ENCODE measurements at regions not wholly inside any gene's neighbourhood (a gene's known extent, or its start where the extent isn't known, plus 50 kb on each side); places are given as distances from the start of the nearest gene placed in this dataset.

GRCh38 chr2:43084699-43085091, 141.7 kb downstream of the ZFP36L2 start:
- DNase-seq = no peak

DNA sequence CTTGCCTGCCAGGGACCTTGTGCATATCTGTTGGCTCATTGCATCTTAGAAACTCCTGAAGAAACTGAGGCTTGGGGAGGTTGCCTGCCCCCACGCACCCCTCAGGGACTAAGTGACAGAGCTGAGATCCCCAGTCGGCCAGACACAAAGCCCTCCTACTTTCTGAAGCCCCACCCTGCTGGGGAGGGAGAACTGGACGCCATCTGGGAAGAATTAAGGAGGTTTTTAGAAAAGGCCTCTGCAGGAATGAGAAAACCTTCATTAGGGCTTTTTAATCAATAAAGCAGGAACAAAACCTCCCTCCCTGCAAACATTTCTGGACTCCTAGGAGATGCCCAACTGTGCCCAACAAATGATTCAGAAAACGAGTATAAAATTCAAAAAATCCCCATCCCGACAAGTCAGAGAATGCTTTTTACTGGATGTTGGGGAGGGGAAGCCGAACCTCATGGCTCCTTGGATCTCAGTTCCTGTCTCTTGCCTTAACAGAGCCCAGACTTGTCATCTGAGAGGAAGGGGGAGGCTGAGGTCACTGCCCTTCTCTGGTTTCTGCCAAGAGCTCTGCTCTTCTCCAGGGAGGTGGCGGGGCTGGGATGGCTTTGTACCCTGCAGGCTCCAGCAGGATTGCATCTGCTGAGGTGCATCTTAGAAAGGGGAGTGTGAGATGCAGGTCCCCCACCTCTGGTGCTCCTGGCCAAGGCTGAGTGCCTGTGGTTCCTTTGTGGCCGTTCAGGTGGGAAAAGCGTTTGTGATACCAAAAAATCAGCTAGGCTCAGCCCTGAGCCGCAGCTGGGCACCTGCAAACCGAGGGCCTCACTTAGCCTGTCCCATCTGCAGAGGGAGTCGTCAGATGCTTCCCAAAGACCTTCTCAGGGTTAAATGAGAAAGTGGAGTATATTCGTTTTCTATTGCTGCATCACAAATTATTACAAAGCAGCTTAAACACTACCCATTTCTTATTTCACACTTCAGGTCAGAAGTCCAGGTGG, 142.4 kb downstream of the ZFP36L2 start:
- DNase-seq = no peak

DNA sequence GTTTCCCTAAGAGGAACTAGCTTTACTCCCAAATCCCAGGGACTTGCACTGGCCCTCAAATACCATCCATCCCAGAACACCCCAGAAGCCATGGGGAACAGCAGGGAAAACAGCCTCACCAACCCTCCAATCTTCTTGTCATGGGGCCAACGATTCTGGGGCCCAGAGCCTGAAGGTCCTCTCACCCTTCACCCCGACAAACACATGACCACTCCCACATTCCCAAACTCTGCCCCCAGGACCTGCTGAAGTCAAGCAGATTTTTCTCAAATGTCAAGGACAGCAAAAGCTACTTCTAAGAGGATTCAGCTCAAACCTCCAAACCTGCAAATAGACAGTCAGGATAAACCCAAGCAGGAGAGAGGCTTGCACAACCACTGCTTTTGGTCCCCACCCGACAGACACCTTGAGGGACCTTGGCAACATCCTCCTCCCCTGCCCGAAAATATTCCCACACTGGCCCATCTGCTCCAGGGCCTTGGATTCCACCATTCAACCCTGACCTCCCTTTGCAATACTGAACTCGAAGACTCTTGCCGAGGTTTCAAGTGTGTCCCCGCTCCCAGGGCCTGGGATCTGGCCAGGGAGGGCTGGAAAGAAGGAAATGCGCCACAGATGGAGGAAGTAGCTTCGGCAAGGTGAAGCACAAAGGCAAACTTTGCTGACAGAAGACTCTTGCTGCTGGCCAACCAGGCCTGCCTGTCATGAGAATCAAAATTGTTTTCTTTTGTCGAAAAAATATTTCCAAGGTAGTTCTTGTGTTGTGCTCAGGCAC, 143.3 kb downstream of the ZFP36L2 start:
- DNase-seq = no peak

DNA sequence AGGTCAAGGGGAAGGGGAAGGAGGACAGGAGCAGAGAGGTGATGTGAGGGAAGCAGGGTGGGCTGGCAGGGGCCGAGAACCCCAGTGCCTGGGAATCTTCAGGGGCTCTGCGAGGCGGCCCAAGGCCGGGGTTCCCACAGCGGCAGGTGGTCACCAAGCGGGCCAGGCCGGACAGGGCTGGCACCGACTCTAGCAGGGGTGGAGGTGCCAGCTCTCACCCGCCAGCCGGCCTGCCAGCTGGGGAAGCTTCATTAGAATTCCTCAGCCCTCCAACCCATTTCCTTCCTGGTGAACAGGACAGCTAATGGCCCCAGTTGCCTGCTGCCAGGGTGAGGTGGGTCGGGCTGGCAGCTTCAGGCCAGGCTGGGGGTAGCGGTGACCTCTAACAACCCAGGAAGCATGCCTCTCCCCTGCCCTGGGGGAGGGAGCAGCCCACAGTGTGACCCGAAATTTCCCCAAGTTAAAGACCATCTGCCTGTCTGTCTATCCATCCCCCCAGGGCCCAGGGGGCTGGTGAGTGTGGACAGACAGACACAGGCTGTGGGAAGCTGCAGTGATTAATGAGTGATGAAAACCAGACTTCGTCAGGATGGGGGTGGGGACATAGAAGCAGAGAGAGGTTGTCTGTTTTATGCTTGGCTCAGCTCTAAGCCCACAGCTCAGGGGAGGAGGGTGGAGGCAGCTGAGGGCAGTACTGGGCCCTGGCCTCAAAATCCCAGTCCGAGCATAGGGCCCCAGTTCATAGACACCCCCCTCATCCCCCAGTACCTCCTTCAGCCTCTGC, 144.1 kb downstream of the ZFP36L2 start:
- no peak for DNase-seq

GRCh38 chr2:43081131-43081765, 145.2 kb downstream of the ZFP36L2 start:
- no peak for DNase-seq

GRCh38 chr2:43080571-43081021, 145.8 kb downstream of the ZFP36L2 start:
- DNase-seq = no peak

- DNase-seq = no peak
These were observed 147.3 kb downstream of the ZFP36L2 start for GRCh38 chr2:43078781-43079755.

DNA sequence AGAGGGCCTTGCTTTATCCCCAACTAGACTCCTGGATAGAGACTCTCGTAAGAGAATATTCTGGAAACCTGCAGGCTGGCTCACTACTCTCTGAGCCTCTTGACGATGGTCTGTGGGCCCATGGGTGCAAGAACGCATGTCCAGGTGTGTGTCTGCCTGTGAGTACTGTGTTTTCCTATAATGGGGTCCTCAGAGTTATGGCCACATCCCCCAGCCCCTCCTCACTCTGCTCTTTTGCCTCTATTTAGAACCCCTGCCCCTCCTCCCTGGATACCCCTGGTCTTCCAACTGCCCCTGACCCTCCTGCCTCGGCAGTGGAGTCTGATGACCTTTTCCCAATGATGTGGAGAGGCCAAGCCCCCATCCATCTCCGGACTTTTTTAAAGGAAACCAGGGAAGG, 148.1 kb downstream of the ZFP36L2 start:
- no peak for DNase-seq

DNA sequence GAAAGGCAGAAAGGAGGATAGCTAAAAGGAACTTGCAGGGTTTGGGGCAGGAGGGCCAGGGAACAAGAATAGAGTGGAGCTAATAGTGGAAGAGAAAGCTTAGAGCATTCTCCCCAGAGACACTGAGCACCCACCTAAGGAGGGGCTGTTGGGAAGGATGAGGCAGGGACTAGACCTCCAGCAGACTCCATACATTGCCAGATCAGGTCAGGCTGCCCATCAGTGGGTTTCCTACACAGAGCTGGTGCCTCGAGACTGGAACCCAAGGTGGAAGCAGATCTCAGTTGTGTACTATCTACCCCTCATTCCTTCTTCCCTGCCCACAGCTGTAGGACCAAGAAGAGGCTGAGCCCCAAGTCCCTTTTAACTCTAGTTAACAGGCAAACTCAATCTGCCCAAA, 148.5 kb downstream of the ZFP36L2 start:
- no peak for DNase-seq

DNA sequence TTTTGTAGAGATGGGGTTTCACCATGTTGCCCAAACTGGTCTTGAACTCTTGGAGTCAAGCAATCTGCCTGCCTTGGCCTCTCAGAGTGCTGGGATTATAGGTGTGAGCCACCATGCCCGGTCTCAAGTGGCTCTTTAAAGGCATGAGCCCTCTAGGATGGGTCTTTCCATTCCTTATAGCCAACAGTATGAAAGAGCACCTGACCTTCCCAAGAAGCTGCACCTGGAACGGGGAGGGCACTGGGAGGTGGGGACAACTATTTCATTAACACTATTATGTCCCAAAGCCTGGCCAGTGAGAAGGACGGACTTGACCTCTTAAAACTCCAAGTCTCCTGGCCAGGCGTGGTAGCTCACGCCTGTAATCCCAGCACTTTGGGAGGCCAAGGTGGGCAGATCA, 149.7 kb downstream of the ZFP36L2 start:
- no peak for DNase-seq

- no peak for DNase-seq
These were observed 150.4 kb downstream of the ZFP36L2 start for GRCh38 chr2:43075811-43076585.

DNA sequence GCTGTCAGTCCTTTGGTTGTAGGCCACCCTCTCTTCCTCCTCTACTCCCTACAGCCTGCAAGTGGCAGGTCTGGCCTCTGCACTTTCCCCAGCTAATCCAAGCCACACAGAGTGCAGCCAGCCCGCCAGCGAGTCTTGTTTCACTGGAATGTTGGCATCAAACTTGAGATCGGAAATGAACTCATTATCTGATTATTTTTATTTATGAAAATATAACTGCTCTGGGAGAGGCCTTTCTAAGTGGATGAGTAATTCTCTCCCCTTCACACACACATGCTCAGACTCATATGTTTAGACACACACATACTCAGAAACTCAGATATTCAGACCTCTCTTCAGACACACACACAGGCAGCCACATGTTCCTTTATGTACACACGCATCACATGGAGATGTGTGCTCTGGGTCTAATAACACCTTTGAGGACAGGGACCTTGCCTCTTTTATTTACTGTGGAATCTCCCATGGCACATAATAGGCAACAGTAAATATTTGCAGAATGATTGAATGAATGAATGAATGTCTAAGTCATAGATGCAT, 151.3 kb downstream of the ZFP36L2 start:
- DNase-seq = peak in 1 of 3 experiments; percentile 55

- DNase-seq = no peak
These were observed 151.8 kb downstream of the ZFP36L2 start for GRCh38 chr2:43074592-43075053.

GRCh38 chr2:43074052-43074451, 152.4 kb downstream of the ZFP36L2 start:
- no peak for DNase-seq

- DNase-seq = no peak
These were observed 153.0 kb downstream of the ZFP36L2 start for GRCh38 chr2:43073401-43073825.

- DNase-seq = no peak
These were observed 154.5 kb downstream of the ZFP36L2 start for GRCh38 chr2:43071599-43072550.

GRCh38 chr2:43070676-43071502, 155.5 kb downstream of the ZFP36L2 start:
- DNase-seq = no peak

DNA sequence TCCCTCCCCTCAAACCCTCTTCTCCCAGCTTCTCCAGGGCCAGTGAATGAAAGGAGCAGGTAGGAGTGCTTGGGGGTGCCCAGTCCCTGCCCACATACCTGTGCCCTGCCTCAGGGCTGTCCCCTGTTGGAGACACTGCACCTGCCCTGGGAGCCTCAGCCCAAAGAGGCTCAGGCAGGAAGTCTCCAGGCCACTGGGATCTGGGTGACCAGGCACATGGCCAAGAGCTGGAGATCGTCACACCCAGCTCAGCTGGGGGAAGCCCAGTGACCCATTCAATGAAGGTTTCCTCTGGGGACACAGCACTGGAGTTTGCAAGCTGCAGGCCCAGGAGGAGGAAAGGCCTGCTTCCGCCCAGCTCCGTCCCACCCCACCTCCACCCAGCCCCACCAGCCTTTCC, 156.4 kb downstream of the ZFP36L2 start:
- DNase-seq = no peak

Data from NCI-H1417 (cell line).